HG02852 (cell line): ENCODE measurements at regions not wholly inside any gene's neighbourhood (a gene's known extent, or its start where the extent isn't known, plus 50 kb on each side); places are given as distances from the start of the nearest gene placed in this dataset.
"Not testable (repeated sequence)": the region's sequence is repeated elsewhere in the genome, so short reads cannot be mapped to it uniquely, and the experiment has no call there.

Experiments used
- ATAC-seq: cut with Tn5 transposase; IDR thresholded peaks from one replicate; pipeline ENCODE4 v1.9.1; 2021; ENCODE audit warnings: mild to moderate bottlenecking, moderate library complexity; ENCODE audit not compliant: unreplicated experiment

DNA sequence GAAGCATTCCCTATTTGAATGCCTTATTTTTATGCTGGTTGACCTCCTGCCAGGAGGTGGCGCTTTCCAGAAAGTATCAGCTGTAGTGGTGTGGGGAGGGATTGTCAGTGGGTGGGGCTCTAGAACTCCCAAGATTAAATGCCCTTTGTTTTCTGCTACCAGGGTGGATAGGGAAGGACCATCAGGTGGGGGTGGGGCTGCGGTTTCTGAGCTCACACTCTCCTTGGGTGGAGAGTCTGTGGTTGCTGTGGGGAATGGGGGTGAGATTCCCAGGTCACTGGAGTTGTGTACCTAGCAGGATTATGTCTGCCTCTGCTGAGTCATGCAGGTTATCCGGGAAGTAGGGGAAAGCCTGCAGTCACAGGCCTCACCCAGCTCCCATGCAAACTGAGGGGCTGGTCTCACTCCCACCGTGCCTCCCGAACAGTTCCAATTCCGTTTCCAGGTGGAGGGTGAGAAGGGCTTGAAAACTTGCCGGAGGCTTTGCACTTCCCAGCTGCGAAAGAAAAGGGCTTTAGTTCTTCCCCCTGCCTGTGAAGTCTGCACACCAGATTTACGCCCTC, 68.3 kb downstream of the ALG10B start:
- ATAC-seq, result no peak

DNA sequence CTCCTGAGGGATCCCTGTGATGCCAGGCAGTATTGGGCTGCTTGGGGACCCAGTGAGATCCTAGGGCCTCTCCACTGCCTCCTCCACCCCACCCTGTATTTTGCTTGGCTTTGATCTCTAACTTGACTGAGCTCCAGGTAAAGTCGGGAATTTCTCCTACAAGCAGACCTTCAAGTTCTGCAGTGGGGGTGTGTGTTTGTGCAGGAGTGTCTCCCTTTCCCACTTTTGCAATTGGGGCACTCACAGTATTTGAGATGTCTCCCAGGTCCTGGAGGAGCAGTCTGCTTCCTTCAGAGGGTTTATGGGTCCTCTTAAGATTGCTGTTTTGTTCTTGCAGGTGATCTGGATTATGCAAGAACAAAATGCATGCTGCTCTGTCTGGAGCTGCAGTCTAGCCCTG, 68.9 kb downstream of the ALG10B start:
- no peak for ATAC-seq

DNA sequence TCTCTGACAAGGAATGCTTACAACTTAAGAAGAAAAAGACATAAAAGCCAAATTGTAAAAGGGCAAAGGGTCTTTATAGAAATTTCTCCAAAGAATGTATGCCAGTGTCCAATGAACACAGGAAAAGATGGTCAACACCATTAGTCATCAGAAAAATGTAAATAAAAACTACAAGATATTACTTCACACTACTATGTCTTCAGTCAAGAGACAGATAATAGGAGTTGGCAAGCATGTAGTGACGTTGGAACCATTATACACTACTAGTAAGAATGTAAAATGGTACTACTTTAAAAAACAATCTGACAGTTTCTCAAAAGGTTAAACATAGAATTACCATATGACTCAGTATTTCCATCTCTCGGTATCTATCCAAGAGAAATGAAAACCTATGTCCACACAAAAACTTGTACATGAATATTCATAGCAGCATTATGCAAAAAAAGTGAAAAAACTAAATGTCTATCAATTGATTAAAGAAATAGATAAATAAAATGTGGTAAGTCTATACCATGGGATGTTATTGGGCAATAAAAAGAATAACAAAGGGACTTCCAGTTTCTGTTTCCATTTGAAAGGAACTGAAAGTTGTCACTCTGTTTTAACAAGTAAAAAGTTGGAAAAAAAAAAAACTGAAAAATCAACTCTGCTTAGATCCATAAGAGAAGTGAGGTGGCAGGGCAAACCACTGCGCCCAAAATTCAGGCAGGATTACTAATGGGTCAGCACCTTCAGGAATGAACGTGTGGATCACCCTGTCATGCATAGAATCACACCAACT, 69.8 kb downstream of the ALG10B start:
- ATAC-seq, result peak; percentile 50

DNA sequence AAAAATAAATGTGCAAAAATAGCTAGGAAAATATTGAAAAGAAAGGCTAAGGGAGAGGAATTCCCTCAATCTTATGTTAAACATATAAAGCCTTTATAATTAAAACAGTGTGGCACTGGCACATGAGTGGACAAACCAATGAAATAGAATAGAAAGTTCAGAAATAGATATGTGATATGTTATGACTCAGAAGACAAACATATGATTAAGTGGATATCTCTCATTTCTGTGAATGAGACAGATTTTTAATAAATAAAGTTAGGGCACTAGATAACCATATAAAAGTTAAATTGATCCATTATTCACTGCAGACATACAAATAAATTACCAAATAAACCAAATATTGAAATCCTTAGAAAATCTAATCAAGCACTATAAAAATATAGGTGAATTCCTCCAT, 73.0 kb downstream of the ALG10B start:
- no peak for ATAC-seq

DNA sequence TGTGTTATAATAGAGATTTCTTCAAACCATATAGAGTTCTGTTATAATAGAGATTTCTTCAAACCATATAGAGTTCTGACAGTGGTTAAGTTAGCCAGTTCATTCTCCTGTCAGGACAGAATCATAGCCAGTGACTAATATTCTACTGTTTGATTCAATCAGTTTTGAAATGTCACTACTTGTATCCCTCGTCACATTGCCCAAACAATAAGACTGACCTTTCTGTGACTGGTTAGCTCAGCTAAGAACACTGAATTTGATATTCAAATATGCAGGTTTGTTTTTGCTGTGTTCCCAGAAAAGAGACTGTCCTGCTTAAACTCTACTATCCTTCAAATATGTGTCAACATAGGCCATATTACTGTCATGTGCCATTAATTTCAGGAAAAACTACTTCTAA, 74.4 kb downstream of the ALG10B start:
- ATAC-seq, result no peak

DNA sequence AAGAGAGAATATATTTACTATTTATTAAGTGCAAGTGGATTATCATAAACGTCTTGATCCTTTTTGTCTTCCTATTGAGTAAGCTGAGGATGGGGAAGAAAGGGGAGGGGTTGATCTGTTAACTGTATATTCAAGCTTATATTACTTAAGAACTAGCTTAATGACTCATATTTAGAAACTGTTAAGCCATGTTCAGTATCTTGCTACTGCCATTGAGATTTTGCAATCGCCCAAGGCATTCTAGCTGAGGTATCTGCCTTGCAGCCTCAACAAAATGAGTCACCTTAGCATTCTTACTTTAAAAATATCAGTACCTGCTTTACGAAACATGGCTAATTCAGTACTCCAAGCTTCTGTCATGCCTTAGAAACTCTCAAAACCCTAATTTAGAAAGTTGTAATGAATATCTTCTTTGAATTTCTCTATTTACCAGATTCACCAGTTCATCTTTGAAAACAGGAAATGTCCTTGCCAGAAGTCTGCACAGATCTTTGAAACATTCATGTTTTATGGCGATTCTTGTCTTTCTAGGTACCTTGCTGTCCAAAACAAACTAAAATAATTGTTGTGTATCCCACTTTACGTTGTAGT, 76.1 kb downstream of the ALG10B start:
- peak; percentile 71 for ATAC-seq

DNA sequence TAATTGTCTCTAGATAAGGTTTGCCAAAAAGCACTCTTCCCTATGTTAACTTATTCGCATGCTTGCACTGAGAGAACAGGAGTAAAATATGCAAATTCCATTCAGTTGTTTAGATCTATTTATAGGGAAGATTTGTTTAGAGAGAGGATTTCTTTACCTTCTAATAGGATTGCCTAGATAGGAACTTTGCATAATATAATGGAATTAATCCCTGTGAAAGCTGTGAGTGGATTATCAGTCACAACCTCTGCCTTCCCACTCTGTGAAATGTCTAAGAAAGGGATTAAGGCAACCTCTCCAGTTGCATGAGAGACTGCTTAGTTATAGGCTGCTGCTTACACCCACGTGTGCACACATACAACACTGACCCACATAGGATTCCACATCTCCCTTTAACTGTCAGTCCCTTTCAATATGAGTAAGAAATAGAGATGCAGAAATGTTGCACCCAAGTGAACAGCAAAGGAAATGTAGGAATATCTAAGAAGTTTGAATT, 83.2 kb downstream of the ALG10B start:
- ATAC-seq, result no peak

DNA sequence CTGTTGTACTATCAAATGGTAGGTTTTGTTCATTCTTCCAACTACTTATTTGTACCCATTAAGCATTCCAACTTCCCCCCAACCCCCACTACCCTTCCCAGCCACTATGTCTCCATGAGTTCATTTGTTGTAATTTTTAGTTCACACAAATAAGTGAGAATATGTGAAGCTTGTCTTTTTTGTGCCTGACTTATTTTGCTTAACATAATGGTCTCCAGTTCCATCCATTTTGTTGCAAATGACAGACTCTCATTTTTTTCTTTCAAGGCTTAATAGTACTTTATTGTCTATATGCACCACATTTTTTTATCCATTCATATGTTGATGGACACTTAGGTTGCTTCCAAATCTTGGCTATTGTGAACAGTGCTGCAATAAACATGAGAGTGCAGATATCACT, 86.2 kb downstream of the ALG10B start:
- no peak for ATAC-seq

DNA sequence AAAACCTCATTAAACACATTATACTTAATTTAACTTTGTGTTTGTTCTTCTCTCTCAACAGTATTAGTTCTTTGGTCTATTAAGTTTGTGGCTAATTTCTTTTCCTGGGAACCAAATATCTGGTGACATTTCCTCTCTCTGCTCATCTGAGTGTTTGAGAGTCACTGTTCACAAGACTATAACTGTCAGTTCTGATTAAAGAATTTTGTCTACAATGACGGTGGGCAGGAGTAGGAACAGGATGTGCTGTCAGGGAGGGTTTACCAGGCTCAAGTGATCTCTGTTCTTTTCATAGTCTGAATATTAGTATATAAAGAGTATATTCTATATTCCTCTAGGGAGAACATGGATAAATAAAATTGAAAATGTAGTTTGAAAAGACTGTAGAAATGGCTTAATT, 92.9 kb downstream of the ALG10B start:
- ATAC-seq, result no peak

DNA sequence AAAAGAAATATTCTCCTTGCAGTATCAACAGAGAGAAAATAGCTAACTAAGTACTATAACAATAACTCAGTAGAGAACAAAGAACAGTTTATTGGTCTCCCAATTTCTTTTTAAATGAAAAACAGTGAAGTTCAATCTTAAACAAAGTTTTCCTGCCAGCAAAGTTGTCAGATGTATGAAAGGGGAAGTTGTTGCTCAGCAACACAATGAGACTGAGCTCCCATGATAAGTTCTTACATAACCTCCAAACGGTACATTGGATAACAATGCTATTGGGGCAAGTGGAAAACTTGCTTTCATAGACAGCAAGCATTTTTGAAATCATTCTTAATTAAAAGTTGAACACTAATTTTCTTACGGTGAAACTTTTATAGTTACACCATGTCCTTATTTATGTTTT, 94.9 kb downstream of the ALG10B start:
- no peak for ATAC-seq

DNA sequence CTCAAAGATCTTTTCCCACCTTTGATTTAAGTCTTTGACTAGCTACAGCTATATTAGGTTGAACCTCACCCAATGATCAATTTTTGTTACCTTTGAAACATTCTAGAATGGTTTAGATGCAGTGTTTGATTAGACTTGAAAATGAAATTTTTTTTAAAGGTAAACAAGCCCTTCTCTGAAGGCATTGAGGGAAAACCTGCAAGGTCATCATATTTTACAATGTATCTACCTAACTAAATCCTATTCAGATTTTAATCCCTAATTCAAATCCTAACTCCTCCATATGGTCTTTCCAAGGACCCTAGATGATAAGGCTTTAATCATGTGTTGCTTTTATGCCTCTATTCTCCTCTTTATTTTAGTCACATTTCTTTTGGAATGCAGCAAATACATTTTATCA, 95.4 kb downstream of the ALG10B start:
- ATAC-seq, result no peak

DNA sequence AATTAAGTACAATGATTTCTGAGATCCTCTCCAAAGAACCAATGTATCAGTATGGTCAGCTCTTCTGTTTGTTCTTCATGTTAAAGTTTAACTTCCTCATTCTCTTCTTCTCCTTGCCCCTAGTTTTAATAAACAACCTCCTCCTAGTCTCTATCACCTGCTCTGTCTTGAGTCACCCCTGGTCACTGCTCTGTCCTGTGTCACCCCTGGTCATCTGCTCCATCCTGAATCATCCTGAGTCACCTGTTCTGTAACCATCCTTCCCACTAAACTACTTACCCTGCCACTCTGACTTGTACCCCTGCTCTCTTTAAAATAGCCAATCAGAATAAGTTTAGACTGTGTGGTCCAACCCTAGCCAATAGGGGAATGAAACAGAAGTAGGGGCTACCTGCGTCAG, 100.5 kb downstream of the ALG10B start:
- ATAC-seq, result no peak

DNA sequence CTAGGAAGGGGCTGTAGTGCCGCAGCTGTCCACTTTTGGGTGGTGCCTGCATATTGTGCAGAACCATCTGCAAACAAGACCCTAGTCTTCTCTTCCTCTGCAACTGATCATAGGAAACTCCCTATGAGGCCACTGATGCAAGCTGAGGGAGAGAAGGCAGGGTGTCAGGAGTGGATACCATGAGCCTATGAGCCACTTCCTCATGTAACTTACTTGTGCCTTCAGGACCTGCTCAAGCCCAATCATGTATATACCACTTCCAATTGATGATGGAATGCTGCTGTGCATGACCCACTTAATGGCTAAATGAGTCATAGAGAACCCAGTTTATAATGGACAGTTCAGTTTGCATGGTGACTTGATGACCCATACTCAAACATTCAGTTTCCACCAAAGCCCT, 107.9 kb downstream of the ALG10B start:
- ATAC-seq, result no peak

DNA sequence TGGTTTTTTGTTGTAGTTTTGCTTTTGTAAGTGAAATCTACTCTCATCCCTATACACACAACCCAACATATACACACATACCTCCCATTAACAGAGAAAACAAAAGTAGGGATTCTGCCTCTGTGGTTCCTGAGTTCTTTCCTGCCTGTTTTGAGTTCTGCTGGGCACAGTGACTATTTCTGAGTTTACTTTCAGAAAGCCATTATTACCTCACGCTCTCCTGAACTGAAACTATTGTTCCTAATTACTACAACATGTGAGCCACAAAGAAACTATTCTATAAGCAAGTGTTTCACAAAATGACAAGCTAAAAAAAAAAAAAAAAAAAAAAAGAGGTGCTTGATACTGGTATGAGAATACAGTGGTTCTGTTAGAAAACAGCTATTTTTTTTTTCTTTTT, 110.9 kb downstream of the ALG10B start:
- ATAC-seq, result no peak

DNA sequence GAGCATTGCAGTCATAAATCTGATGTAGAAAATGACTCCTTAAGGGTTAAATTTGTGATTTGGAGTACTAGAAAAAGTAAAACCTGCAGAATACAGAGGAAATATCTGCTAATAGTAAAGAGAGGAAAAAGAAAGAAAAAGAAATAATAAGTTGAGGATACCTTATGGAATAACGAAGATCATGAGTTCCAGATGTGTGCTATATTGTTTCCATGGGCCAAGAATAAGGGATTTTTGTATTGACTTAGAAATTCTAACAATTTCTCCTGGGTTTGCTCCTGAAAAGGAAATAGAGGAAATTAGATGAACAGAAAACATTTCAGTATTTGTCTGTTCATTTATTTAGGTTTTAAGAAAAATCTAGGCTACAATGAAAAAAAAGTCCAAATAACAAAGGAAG, 115.3 kb downstream of the ALG10B start:
- ATAC-seq, result no peak

DNA sequence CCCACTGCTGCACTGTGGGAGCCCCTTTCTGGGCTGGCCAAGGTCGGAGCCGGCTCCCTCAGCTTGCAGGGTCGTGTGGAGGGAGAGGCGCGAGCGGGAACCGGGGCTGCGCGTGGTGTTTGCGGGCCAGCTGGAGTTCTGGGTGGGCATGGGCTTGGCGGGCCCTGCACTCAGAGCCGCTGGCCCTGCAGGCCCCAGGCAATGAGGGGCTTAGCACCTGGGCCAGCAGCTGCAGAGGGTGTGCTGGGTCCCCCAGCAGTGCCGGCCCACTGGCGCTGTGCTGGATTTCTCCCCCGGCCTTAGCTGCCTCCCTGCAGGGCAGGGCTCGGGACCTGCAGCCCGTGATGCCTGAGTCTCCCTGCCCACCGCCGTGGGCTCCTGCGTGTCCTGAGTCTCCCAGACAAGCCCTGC, 125.3 kb downstream of the ALG10B start:
- not testable (repeated sequence) for ATAC-seq

DNA sequence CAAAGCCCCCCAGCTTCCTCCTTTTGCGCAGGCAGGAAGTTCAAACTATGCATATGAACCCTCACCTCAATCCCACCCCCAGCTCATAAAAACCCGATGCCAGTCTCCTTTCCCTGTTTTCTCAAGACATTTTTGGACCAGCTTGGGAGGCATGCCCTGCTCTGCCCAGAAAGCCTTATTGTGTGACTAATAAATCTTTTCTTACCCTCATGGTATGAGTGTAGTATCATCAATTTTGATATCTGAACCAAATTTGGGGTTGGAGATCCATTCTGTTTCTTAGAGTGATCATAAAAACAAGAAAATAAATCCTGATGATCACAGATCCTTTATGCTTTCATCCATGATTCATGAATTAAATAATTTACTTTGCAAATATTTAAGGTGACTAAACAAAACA, 128.5 kb downstream of the ALG10B start:
- no peak for ATAC-seq

DNA sequence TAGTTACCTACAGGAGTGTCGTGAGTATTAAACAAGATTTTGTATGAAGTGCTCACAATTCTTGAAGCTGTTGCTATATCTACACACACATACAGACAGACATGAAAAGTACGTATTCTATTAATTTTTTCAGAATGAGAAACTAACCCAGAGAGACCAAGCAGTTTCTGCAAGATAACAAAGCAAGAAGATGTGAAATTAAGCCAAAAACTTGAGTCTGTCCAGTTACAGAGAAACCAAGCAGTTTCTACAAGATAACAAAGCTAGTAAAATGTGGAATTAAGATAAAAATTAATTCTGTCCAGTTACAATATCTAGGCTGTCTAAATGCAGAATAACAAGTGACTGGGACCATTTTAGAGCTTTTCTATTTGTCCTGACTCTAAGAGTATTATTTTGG, 132.4 kb downstream of the ALG10B start:
- ATAC-seq, result no peak

DNA sequence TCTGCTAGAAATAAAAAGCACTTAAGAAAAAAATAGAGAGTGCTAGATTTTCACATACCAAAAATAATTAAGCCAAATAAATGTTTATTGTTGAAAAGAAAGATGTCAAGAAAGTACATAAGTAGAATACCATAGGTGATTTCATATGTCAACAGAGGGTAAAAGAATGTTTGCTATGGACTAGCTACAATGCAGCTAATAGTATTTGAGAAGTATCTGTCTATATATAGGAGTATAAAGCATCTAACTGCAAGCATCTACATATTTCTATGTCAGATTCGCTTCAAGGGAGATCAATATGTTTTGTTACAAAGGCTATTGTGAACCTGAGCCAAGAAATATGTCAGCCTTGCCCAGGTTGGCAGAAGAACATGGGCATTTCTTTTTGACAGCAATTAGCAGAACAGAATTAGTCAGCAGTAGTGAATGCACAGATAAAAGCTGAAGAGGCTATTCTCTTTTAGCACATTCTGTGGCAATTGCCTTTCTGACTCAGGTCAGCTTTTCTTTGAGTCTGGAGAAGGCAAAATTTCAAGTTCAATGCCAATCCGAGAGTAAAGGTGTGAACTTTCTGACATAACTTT, 140.1 kb downstream of the ALG10B start:
- no peak for ATAC-seq

DNA sequence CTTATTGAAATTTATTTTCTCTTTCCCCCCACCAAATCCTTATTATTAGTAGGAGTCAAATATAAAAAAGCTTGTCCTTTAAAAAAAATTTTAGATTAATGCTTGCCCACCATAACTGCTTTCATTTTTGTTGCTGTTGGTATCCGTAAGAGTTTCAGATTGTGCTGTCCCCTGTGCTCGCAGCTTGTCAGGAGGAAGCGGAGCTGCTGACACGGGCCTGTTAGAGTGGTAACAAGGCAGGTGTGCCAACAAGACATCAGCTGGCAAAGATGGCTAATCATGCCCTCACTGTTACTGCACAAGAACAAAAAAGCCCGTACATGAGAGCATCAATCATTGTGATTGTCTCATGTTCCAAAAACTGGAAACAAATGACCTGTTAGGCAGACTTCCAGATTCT, 148.4 kb downstream of the ALG10B start:
- ATAC-seq, result no peak

DNA sequence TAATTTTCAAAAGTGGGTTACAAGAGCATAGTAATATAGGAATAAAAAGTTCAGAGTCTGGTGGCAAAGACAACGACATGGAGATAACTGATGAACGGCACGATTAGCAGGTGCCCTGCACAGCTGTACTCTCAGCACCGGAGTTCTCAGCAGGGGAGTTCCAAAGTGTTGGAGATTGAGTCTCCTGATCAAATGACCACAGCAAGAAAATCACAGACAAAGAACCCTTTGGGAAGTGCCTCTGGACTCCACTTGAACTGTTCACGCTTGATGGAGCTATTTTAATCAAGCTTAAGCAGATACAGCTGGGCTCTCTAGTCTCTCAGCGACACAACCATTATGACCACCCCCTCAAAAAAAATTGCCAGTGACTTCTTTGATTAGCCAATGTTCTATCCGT, 153.1 kb downstream of the ALG10B start:
- ATAC-seq, result no peak
